GM10266 (cell line): ENCODE measurements at regions not wholly inside any gene's neighbourhood (a gene's known extent, or its start where the extent isn't known, plus 50 kb on each side); places are given as distances from the start of the nearest gene placed in this dataset.

ENCODE experiments used
- DNase-seq: peaks from one replicate; pipeline ENCODE4 v3.0.0; 2012; ENCODE audit errors: extremely low spot score
- TF ChIP-seq, protein P1 (sequence below): IDR thresholded peaks from 2 replicates; pipeline ENCODE4 v1.5.1; 2012; ENCODE audit warnings: mild to moderate bottlenecking, low read depth; ENCODE audit not compliant: control insufficient read depth, insufficient read depth; ENCODE audit errors: missing control alignments

DNA sequence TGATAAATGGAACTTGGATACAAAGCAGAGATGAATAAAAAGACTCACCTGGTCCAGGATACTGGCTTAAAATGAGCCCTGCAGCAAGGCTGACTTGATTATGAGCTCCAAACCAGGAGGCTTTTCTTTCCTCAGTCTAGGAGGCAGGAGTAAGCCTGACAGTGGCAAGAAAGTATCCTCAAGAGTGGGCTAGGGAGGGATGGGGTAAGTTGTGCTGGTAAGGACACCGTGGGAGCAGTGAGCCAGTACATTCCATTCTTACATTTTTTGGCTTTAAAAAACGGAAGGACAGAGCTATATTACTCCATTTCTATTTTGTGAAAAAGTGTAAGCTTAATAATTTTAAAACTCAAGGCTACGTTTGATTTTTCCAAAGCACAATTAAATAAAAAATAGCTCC is 187.1 kb upstream of the DDI1 start:
- TF ChIP-seq, protein P1, sequence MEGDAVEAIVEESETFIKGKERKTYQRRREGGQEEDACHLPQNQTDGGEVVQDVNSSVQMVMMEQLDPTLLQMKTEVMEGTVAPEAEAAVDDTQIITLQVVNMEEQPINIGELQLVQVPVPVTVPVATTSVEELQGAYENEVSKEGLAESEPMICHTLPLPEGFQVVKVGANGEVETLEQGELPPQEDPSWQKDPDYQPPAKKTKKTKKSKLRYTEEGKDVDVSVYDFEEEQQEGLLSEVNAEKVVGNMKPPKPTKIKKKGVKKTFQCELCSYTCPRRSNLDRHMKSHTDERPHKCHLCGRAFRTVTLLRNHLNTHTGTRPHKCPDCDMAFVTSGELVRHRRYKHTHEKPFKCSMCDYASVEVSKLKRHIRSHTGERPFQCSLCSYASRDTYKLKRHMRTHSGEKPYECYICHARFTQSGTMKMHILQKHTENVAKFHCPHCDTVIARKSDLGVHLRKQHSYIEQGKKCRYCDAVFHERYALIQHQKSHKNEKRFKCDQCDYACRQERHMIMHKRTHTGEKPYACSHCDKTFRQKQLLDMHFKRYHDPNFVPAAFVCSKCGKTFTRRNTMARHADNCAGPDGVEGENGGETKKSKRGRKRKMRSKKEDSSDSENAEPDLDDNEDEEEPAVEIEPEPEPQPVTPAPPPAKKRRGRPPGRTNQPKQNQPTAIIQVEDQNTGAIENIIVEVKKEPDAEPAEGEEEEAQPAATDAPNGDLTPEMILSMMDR: no peak

GRCh38 chr11:103850419-103851165 is 185.8 kb upstream of the DDI1 start:
- TF ChIP-seq, protein P1: no peak

More for the DNA sequence above, 187.1 kb upstream of the DDI1 start:
- no peak for DNase-seq

DNA sequence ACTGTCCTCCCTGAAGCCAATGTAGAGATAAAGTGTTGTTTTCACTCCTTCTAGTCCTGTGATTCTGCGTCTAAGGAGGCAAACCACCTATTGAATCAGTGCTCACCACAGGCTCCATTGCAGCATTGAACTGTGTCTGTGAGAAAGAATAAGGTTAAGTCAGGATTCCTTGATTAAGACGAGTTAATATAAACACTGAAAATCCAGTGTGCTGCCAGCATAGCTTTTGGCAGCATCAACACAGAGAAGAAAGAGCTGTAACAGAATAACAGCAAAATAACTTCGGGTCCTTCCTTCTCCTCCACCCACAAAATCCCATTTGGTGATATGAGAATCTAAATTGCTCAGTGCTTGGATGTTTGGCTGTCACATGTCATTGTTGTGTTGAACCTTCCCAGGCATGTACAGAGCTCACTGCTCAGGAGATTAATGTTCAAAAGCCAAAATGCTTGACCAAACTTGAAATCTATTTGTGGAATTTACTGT is 185.2 kb upstream of the DDI1 start:
- DNase-seq: no peak
- TF ChIP-seq, protein P1: no peak

More at GRCh38 chr11:103850419-103851165, 185.8 kb upstream of the DDI1 start:
- DNase-seq: no peak
